Thyroid gland (tissue), 4 donors: ENCODE measurements at regions not wholly inside any gene's neighbourhood (a gene's known extent, or its start where the extent isn't known, plus 50 kb on each side); places are given as distances from the start of the nearest gene placed in this dataset.

ENCODE experiments used
- POLR2A ChIP-seq, 2 donors: fragments of 450-650 bp; IDR thresholded peaks; one replicate each; pipeline ENCODE4 v1.6.1; 2017; ENCODE audit warnings: antibody characterized with exemption in 2 of 2, mild to moderate bottlenecking in 2 of 2, moderate library complexity in 1 of 2
- TF ChIP-seq, protein P1 (sequence below), 6 experiments: fragments of 200-600 bp in 3 of 6; fragments of 450-650 bp in 3 of 6; sonication (generic) in 3 of 6; IDR thresholded peaks; one replicate each; pipeline ENCODE4 v1.5.1; 2016 to 2019; ENCODE audit warnings: antibody characterized with exemption in 6 of 6, mild to moderate bottlenecking in 2 of 6, inconsistent platforms in 1 of 6, moderate library complexity in 1 of 6

DNA sequence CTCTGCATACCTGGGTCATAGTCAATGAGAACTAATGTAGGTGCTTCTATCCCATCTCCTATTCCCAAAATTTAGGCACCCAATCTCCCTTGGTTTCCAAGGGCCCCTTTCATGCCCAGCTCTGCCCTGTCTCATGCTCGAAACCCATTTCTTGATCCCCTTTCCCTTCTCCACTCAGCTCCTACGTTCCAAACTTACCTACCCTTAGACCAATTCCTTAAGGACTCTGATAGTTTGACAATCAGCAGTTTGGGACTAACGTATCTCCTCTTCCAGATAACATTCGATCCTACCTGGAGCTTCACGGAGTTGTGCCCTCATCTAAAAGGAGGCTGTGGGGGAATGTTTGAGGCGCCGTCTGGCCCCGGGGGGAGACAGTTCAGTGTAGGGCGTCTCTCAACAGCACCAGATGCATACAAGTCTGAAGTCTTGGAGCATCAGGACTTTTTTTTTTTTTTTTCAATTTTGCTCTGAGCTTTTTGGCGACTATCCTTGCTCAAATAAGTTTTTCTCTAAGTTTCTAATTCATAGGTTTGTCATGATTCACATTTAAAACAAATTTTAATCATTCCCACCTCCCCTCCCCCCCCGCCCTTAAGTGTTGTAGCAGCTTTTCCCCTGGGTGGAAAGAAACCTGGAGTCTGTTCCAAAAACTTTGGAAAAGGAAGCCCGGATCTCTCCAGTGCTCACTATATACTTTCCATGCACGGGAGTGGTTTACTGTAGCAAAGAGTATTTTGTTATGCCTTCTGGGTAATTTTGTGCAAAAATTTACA, 141.2 kb upstream of the LGALSL start:
- TF ChIP-seq POLR2A (IDR thresholded peaks at IDR 0.05): no peak
- TF ChIP-seq, protein P1, sequence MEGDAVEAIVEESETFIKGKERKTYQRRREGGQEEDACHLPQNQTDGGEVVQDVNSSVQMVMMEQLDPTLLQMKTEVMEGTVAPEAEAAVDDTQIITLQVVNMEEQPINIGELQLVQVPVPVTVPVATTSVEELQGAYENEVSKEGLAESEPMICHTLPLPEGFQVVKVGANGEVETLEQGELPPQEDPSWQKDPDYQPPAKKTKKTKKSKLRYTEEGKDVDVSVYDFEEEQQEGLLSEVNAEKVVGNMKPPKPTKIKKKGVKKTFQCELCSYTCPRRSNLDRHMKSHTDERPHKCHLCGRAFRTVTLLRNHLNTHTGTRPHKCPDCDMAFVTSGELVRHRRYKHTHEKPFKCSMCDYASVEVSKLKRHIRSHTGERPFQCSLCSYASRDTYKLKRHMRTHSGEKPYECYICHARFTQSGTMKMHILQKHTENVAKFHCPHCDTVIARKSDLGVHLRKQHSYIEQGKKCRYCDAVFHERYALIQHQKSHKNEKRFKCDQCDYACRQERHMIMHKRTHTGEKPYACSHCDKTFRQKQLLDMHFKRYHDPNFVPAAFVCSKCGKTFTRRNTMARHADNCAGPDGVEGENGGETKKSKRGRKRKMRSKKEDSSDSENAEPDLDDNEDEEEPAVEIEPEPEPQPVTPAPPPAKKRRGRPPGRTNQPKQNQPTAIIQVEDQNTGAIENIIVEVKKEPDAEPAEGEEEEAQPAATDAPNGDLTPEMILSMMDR (IDR thresholded peaks at IDR 0.05): no peak
